Stimulated activated naive CD4-positive, alpha-beta T cell (primary cell): ENCODE measurements at regions not wholly inside any gene's neighbourhood (a gene's known extent, or its start where the extent isn't known, plus 50 kb on each side); places are given as distances from the start of the nearest gene placed in this dataset.
"Not testable (repeated sequence)": the region's sequence is repeated elsewhere in the genome, so short reads cannot be mapped to it uniquely, and the experiment has no call there.

Source experiments
- DNase-seq, 6 experiments: peaks; one replicate each; lab custom pipeline; 2025; lab: John Stamatoyannopoulos, UW

DNA sequence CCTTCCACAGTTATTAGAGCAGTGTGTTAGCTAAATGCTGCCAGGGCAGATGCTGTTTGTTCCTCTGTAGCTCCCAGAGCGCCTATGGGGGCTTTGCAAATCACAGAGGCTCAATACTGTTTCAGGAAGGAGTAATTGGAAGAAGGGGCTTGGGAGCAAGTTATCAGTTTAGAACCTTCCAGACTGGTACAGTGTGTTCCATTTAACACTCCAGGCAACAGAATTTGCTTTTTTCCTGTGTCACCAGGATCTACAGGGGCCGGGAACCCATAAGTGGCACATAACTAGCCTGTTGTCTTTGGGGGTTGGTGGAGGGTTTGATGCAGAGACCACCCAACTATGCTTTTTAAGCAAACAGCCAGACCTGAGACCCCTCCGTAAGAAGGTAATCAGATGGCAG lies 307.3 kb upstream of the KCNN2 start:
- DNase-seq, result no peak

GRCh38 chr5:114055318-114056184 lies 306.3 kb upstream of the KCNN2 start:
- DNase-seq, result no peak

DNA sequence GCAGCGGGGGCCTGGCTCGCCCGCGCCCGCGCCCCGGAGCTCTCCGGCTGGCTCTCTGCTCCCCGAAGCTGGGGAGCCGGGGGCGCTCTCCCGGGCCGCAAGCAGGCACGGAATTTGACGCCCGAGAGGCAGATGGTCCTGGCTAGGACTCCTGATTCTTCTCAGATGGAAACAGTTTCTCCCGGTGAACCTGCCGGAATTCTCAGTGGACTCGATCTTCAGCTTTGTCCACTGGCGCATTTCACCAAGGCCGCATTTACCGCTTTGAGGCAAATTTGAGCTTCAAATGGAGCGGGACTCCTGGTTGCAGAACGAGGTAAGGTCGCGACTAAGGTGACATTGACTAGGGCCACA lies 305.7 kb upstream of the KCNN2 start:
- no peak for DNase-seq

GRCh38 chr5:114060866-114061265 lies 301.0 kb upstream of the KCNN2 start:
- no peak for DNase-seq

DNA sequence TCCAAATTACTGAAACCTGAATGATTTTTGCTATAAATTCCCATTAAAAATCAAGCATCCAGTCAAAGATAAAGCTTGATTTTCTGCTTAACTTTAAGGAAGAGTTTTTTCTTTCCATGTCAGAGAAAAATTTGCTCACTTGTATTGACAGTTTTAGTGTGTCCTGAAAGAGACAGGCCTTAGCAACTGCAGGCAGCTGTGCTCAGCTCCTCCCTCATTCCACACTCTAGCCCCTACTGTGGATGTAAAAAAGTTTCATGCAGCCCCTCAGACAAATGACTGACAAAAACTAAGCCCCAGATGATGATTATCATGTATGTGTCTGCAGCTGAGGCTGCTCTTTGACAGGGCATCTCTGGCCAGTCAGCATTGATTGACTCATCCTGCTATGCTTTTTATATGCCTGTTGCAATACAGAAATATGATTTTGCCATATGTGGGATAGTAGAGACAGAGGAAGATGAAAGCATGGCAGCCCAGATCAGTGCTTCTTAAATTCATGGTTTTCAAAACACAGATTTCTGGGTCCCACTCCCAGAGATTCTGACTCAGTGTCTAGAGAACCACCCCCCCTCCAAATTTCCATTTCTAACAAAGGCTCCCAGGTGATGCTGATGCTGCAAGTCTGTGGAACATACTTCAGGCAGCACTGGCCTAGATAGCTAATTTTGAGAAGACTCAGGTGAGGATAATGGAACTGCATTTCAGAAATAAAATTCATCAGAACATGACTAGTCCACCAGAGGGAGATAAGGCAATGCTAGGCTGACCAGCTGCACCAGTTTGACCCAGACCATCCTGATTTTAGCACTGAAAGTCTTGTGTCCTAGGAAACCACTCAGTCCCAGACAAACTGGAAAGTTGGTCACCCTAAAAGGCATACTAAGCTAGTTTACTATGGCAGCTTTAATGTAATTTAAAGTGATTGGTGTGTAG lies 298.7 kb upstream of the KCNN2 start:
- no peak for DNase-seq

GRCh38 chr5:114065912-114066311 lies 296.0 kb upstream of the KCNN2 start:
- DNase-seq, result no peak

- DNase-seq, result no peak
These were observed 291.7 kb upstream of the KCNN2 start for GRCh38 chr5:114070093-114070722.

DNA sequence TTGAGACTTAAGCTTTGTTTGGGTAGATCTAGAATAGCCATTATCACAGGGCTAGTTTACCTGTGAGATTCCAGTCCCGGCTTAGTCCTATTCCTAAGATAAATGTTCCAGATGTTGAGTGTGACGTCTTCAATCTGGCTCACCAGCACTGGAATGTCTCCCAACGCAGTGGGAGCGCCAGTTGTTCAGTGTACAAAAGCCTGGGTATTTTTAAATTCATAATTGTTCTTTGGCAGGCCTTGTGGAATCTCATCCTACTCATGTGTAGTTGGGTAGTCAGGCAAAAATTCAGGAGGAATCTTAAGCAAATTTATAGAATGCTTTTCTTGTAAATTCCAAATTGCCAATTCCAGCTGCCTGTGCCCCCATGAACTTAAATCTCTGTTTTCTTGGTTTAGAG lies 272.6 kb upstream of the KCNN2 start:
- no peak for DNase-seq

DNA sequence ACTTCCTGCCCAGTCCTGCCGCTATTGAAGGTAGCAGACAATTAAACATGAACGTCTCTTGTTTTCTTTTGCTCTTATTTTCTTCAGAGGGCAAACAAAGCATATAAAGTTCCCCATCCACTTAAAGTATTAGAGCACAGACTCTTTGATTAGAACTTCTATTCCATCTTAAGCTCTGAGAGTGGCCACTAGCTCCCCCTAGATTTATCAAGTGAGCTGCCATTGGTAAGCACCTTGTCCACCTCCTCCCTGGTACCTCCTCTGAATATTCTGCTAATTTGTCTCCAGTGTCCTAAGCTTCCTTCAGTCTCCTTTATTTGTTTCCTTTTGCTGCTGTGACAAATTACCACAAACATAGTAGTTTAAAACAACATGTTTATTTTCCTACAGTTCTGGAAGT lies 264.3 kb upstream of the KCNN2 start:
- DNase-seq, result no peak

DNA sequence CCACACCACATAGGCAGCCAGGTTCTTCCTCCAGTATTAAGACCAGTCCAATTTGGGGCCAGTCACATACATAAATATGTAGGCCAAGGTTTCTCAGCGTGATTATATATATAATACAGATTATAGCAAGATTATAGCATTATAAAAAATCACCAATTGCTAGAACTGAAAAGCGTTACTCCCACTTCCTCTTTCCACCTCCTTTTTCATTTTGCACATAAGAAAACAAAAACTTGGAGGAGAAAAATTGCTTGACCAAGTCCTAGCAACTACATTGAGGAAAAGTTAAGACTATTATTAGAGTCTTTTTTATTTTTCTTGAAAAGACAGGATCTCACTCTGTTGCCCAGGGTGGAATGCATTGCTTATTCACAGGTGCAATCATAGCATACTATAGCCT lies 262.7 kb upstream of the KCNN2 start:
- no peak for DNase-seq

DNA sequence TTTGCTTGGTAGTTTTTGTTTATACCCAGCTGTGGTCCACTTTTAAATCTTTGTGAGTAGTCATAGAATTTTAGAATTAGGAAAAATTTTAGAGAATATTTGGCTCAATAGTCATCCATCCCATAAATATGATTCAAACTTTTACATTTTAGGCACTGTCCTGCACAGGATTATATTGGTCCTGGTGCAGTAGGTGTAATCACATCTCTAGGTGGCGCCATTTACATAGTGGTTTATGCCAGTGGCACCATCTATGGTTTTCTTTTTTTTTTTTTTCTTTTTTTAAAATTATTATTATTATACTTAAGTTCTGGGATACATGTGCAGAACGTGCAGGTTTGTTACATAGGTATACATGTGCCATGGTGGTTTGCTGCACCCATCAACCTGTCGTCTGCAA lies 260.7 kb upstream of the KCNN2 start:
- DNase-seq, result no peak

GRCh38 chr5:114113604-114114003 lies 248.3 kb upstream of the KCNN2 start:
- DNase-seq, result no peak

DNA sequence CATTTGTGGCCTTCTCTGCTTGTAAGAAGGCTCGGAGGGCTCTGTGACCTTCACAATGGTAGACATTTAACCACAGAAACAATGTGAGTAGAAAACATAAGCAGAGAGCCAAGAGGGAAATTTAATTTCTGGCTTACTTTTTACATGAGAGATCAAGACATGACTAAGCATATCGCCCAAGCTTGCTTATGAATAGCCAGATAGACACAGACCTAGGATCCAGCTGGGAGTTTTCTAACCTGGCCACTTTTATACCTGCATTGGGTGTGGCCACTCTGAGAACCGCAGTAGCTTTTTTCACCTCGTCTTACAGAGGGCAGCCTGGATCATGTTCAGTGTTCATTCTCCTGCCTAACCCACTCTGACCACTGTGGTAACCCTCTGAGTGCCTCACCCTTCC lies 244.9 kb upstream of the KCNN2 start:
- no peak for DNase-seq

DNA sequence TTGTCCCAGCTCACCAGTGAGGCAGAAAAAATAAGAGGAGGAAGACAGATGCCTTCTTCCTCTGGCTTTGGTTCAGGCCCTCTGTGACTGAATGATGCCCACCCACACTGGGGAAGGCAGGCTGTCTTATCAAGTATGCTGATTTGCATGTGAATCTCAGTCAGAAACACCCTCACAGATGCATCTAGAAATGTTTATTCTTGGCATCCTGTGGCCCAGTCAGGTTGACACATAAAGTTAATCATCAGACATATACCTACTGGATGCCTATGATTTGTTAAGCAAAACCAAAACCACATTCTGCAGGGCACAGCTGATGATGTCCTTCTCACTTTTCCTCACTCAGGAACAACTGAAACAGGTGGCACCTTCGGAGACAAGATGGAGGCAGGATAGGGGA lies 243.4 kb upstream of the KCNN2 start:
- DNase-seq, result no peak

DNA sequence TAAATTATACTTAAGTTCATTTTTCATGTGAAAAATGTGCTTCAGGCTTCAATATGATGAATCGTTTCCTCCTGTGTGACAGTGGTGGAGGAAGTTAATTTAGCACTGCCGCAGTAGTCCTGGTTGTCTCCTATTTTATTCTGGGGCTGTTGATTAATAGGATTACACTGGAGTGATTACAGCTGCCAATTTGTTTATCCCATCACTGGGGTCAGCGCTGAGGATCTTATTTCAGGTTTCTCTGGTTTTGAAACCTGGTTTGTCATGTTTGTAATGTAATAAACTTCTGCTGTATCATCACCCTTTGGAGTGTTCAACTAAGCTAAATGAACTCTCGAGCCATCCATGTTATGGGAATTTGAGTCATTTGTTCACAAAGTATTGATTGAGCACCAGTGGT lies 241.7 kb upstream of the KCNN2 start:
- DNase-seq, result no peak

GRCh38 chr5:114122852-114123251 lies 239.0 kb upstream of the KCNN2 start:
- DNase-seq, result no peak

- DNase-seq, result no peak
These were observed 238.2 kb upstream of the KCNN2 start for GRCh38 chr5:114123654-114124053.

DNA sequence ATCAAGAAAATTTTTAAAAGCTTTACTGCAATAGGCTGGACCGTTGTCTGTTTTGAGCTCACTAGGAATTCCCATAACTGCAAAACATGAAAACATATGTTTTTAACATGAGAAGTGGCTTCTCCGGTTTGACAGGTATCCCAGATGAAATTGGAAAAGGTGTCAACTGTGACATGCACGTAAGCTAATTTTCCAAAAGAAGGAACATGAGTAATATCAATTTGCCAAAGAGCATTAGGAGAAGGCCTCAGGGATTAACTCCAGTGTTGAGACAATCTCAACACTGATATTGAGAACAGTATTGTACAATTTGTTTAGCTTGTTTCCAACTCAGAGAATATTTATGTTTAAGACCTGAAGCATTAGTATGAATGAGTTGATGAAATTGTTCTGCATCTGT lies 215.5 kb upstream of the KCNN2 start:
- no peak for DNase-seq

- no peak for DNase-seq
These were observed 213.6 kb upstream of the KCNN2 start for GRCh38 chr5:114148253-114148652.

DNA sequence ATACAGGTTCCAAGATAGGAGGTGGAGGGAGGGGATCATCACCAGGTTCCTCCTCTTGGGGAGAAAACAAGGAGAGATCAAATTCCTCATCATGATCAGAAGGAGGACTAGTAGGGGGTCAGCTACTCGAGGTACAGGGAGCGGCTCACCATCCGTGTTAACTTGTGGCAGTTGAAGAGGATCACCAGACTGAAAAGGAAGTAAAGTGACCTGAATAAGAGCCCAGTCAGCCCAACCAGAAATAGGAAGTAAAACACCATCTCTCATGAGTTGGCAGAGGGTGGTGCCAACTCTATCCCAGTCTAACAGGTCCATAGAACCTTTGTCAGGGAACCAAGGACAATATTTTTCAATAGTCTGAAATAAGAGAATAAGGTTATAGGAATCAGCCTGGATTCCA lies 213.1 kb upstream of the KCNN2 start:
- DNase-seq, result not testable (repeated sequence)

- DNase-seq, result no peak
These were observed 209.1 kb upstream of the KCNN2 start for GRCh38 chr5:114152656-114153360.

- DNase-seq, result no peak
These were observed 208.5 kb upstream of the KCNN2 start for GRCh38 chr5:114153392-114153791.
